CD4-positive, CD25-positive, alpha-beta regulatory T cell (primary cell): ENCODE measurements at regions not wholly inside any gene's neighbourhood (a gene's known extent, or its start where the extent isn't known, plus 50 kb on each side); places are given as distances from the start of the nearest gene placed in this dataset.

ENCODE experiments used
- ATAC-seq, 2 donors: fragments of 150-1000 bp; cut with Tn5 transposase; one replicate each; pipeline ENCODE4 v1.10.0; 2021; ENCODE audit warnings: low read depth in 2 of 2, moderate number of reproducible peaks in 2 of 2, moderate library complexity in 1 of 2
- DNase-seq, 3 donors: peaks; one replicate each; pipeline versions ENCODE4 v3.0.0 to v3.0.0-alpha.2; 2012 to 2022; ENCODE audit warnings: mixed read lengths in 1 of 3
- H3K27ac ChIP-seq: one replicate; pipeline ENCODE4 v1.7.0; 2013; ENCODE audit warnings: mild to moderate bottlenecking, low read length; ENCODE audit not compliant: insufficient read depth, poor library complexity, severe bottlenecking
- H3K27me3 ChIP-seq: one replicate; pipeline ENCODE4 v1.7.0; 2013; ENCODE audit warnings: low read length; ENCODE audit not compliant: control insufficient read depth, insufficient read depth
- H3K36me3 ChIP-seq: one replicate; pipeline ENCODE4 v1.7.0; 2013; ENCODE audit warnings: mild to moderate bottlenecking, low read length, moderate library complexity; ENCODE audit not compliant: control insufficient read depth, insufficient read depth
- H3K4me1 ChIP-seq: 2 replicates; pipeline ENCODE4 v1.7.0; 2013; ENCODE audit warnings: mild to moderate bottlenecking, low read length; ENCODE audit not compliant: insufficient read depth, control insufficient read depth, poor library complexity, severe bottlenecking
- H3K4me3 ChIP-seq: one replicate; pipeline ENCODE4 v1.7.0; 2013; ENCODE audit warnings: low read depth, mild to moderate bottlenecking, low read length, moderate library complexity
- H3K9me3 ChIP-seq, 2 experiments: 1 replicate in 1 of 2; 2 replicates in 1 of 2; pipeline ENCODE4 v1.7.0; 2013; ENCODE audit warnings: low read length in 2 of 2, mild to moderate bottlenecking in 1 of 2, moderate library complexity in 1 of 2; ENCODE audit not compliant: control insufficient read depth in 2 of 2
- H3K27ac Mint-ChIP-seq, 3 donors: one replicate each; pipeline ENCODE4 v1.8.0; 2020 to 2022; ENCODE audit warnings: mild to moderate bottlenecking in 3 of 3, mixed read lengths in 3 of 3, moderate library complexity in 2 of 3
- H3K27me3 Mint-ChIP-seq: one replicate; pipeline ENCODE4 v1.8.0; 2022; ENCODE audit warnings: mild to moderate bottlenecking, mixed read lengths
- H3K36me3 Mint-ChIP-seq: one replicate; pipeline ENCODE4 v1.8.0; 2020; ENCODE audit warnings: mixed read lengths
- H3K4me1 Mint-ChIP-seq, 4 donors: one replicate each; pipeline ENCODE4 v1.8.0; 2020 to 2022; ENCODE audit warnings: mixed read lengths in 4 of 4, mild to moderate bottlenecking in 1 of 4
- H3K4me3 Mint-ChIP-seq, 4 donors: one replicate each; pipeline ENCODE4 v1.8.0; 2020 to 2022; ENCODE audit warnings: mild to moderate bottlenecking in 4 of 4, mixed read lengths in 4 of 4, moderate library complexity in 3 of 4
- H3K9me3 Mint-ChIP-seq, 7 donors: one replicate each; pipeline ENCODE4 v1.8.0; 2020 to 2022; ENCODE audit warnings: mixed read lengths in 7 of 7, mild to moderate bottlenecking in 3 of 7, moderate library complexity in 2 of 7

GRCh38 chr1:69494221-69494620, 73.5 kb upstream of the LRRC7 start:
- Histone ChIP-seq H3K4me3 (no peak overlapping the region), H3K9me3 (peaks cover 0 to 1% of the 10 kb centered on the region in 2 experiments), H3K27ac (no peak overlapping the region), H3K4me1 (no peaks in the 10 kb centered on the region), H3K36me3 (no peaks in the 10 kb centered on the region), H3K27me3 (no peaks in the 10 kb centered on the region)
- no peaks in the 10 kb centered on the region for H3K36me3 Mint-ChIP-seq
- peaks cover 0 to 12% (median 6%) of the 10 kb centered on the region in 7 donors for H3K9me3 Mint-ChIP-seq
- no peak overlapping the region for H3K4me3 Mint-ChIP-seq
- DNase-seq (no peak), ATAC-seq (no peak)
- H3K4me1 Mint-ChIP-seq = no peaks in the 10 kb centered on the region
- no peak overlapping the region for H3K27ac Mint-ChIP-seq
- H3K27me3 Mint-ChIP-seq = no peaks in the 10 kb centered on the region

- no peak for ATAC-seq
- no peaks in the 10 kb centered on the region for H3K27me3 ChIP-seq
- Mint-ChIP-seq H3K9me3 (peaks cover 0 to 12% (median 2%) of the 10 kb centered on the region in 7 donors), H3K27ac (peak overlapping the region in 1 of 3 donors; percentile 12), H3K4me1 (no peaks in the 10 kb centered on the region), H3K4me3 (no peak overlapping the region), H3K36me3 (no peaks in the 10 kb centered on the region), H3K27me3 (no peaks in the 10 kb centered on the region)
- no peak overlapping the region for H3K4me3 ChIP-seq
- no peak overlapping the region for H3K27ac ChIP-seq
- no peaks in the 10 kb centered on the region for H3K9me3 ChIP-seq
- H3K4me1 ChIP-seq = no peaks in the 10 kb centered on the region
- no peak for DNase-seq
- no peaks in the 10 kb centered on the region for H3K36me3 ChIP-seq
Observed at GRCh38 chr1:69497441-69498221, 70.1 kb upstream of the LRRC7 start.

- Histone ChIP-seq H3K36me3 (no peaks in the 10 kb centered on the region), H3K9me3 (no peaks in the 10 kb centered on the region), H3K27ac (no peak overlapping the region), H3K4me1 (no peaks in the 10 kb centered on the region), H3K4me3 (no peak overlapping the region), H3K27me3 (no peaks in the 10 kb centered on the region)
- no peak for ATAC-seq
- Mint-ChIP-seq H3K27me3 (no peaks in the 10 kb centered on the region), H3K4me3 (no peak overlapping the region), H3K27ac (no peak overlapping the region), H3K4me1 (no peaks in the 10 kb centered on the region), H3K9me3 (peaks cover 0 to 12% (median 2%) of the 10 kb centered on the region in 7 donors), H3K36me3 (no peaks in the 10 kb centered on the region)
- no peak for DNase-seq
Observed at GRCh38 chr1:69498711-69499110, 69.0 kb upstream of the LRRC7 start.

GRCh38 chr1:69499203-69499803, 68.4 kb upstream of the LRRC7 start:
- Histone ChIP-seq H3K36me3 (no peaks in the 10 kb centered on the region), H3K27me3 (no peaks in the 10 kb centered on the region), H3K27ac (no peak overlapping the region), H3K9me3 (no peaks in the 10 kb centered on the region), H3K4me1 (no peaks in the 10 kb centered on the region), H3K4me3 (no peak overlapping the region)
- ATAC-seq (no peak), DNase-seq (no peak)
- Mint-ChIP-seq H3K9me3 (peaks cover 0 to 9% (median 1%) of the 10 kb centered on the region in 7 donors), H3K27ac (no peak overlapping the region), H3K36me3 (no peaks in the 10 kb centered on the region), H3K4me3 (no peak overlapping the region), H3K4me1 (no peaks in the 10 kb centered on the region), H3K27me3 (no peaks in the 10 kb centered on the region)

DNA sequence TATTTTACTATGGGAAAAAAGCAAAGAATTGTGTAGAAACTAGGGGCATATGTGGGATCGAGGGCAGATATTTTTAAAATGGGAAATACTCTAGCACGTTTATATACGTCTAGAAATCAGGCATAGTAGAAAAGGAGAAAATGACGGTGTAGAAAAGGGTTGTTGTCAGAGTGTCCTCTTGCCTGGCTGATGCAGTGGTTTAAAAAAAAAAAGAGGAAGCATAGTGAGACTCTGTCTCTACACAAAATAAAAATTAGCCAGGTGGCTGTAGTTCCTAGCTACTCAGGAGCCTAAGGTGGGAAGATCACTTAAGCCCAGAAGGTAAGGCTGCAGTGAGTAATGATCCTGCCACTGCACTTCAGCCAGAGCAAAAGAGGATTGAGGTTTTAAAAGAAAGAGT, 64.7 kb upstream of the LRRC7 start:
- H3K4me3 ChIP-seq = no peak overlapping the region
- peaks cover 0 to 2% (median 0%) of the 10 kb centered on the region in 7 donors for H3K9me3 Mint-ChIP-seq

DNA sequence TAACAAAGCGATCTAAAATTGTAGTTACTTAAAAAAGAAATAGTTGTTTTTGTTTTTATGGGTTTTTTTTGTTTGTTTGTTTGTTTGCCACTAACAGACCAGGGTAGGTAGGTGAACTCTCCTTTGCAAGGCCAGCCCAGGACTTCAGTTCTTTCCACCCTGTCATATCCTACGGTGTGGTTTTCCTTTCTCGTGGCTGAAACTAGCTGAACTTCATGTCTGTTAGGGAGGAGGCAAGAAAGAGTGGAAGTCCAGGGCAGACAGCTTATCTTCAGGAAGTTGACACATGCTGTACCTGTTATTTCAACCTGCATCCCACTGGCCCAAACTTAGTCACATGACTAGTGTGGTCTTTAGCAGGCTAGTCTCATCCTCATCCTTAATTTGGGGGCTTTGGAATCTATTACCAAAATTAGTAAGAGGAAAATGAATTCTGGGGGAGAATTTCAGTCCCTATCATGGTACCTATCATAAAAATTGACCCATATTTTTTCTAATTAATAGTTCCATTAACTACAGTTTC, 62.9 kb upstream of the LRRC7 start:
- no peaks in the 10 kb centered on the region for H3K9me3 ChIP-seq
- H3K4me1 ChIP-seq = no peaks in the 10 kb centered on the region
- H3K27me3 Mint-ChIP-seq = no peaks in the 10 kb centered on the region
- no peak overlapping the region for H3K4me3 ChIP-seq
- no peak overlapping the region for H3K27ac Mint-ChIP-seq
- no peaks in the 10 kb centered on the region for H3K36me3 ChIP-seq
- H3K4me3 Mint-ChIP-seq = no peak overlapping the region
- H3K27ac ChIP-seq = no peak overlapping the region
- DNase-seq = no peak
- H3K27me3 ChIP-seq = no peaks in the 10 kb centered on the region
- H3K9me3 Mint-ChIP-seq = peaks cover 0 to 3% (median 0%) of the 10 kb centered on the region in 7 donors
- H3K36me3 Mint-ChIP-seq = no peaks in the 10 kb centered on the region
- ATAC-seq = no peak
- H3K4me1 Mint-ChIP-seq = no peaks in the 10 kb centered on the region

More for the DNA sequence above, 64.7 kb upstream of the LRRC7 start:
- no peaks in the 10 kb centered on the region for H3K36me3 Mint-ChIP-seq
- H3K4me3 Mint-ChIP-seq = no peak overlapping the region
- H3K27ac Mint-ChIP-seq = no peak overlapping the region
- Histone ChIP-seq H3K4me1 (no peaks in the 10 kb centered on the region), H3K27ac (no peak overlapping the region), H3K27me3 (no peaks in the 10 kb centered on the region), H3K9me3 (no peaks in the 10 kb centered on the region), H3K36me3 (no peaks in the 10 kb centered on the region)
- DNase-seq (no peak), ATAC-seq (no peak)
- H3K4me1 Mint-ChIP-seq = no peaks in the 10 kb centered on the region
- no peaks in the 10 kb centered on the region for H3K27me3 Mint-ChIP-seq

DNA sequence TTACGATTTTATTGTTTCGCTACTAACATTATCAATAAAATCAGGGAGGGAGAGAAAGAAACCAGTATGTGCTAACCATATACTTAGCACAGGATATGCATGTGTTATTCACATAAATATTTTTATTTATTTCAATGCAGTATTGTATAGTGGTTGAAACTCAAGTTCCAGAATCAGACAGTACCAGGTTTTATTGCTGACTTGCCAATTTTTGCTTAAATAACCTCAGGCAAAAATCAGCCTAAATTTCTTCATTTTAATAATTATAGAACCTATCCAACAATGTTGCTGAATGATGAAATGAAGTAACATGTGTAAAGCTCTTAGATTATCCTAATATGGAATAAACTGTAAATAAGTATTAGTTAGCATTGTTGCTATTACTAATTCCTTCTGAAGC, 61.4 kb upstream of the LRRC7 start:
- no peak for ATAC-seq
- Histone ChIP-seq H3K4me1 (no peaks in the 10 kb centered on the region), H3K27ac (no peak overlapping the region), H3K9me3 (no peaks in the 10 kb centered on the region), H3K4me3 (no peak overlapping the region), H3K36me3 (no peaks in the 10 kb centered on the region), H3K27me3 (no peaks in the 10 kb centered on the region)
- no peak overlapping the region for H3K4me3 Mint-ChIP-seq
- no peaks in the 10 kb centered on the region for H3K36me3 Mint-ChIP-seq
- H3K27ac Mint-ChIP-seq = no peak overlapping the region
- H3K27me3 Mint-ChIP-seq = no peaks in the 10 kb centered on the region
- H3K9me3 Mint-ChIP-seq = peaks cover 0 to 5% (median 0%) of the 10 kb centered on the region in 7 donors
- no peaks in the 10 kb centered on the region for H3K4me1 Mint-ChIP-seq
- no peak for DNase-seq
